H1 (cell line): ENCODE measurements at regions not wholly inside any gene's neighbourhood (a gene's known extent, or its start where the extent isn't known, plus 50 kb on each side); places are given as distances from the start of the nearest gene placed in this dataset.

Experiments
- CTCF ChIA-PET: fragments of 300-600 bp; sonication (Branson Sonifier 250); formaldehyde crosslinking; loops from one replicate; lab custom pipeline; 2021; ENCODE audit not compliant: partially characterized antibody; lab: Charles Lee
- POLR2A ChIA-PET: fragments of 300-600 bp; sonication (Branson Sonifier 250); formaldehyde crosslinking; loops from one replicate; lab custom pipeline; 2021; ENCODE audit warnings: inconsistent platforms; ENCODE audit not compliant: partially characterized antibody; lab: Charles Lee
- DNase-seq, 2 experiments: peaks; one replicate each; pipeline versions ENCODE4 v3.0.0 to v3.0.0-alpha.2; 2010 to 2022; ENCODE audit warnings: low spot score in 2 of 2, low read depth in 1 of 2, mixed read lengths in 1 of 2
- FAIRE-seq: peaks from 2 replicates; lab custom pipeline; 2011; peaks lifted over from hg19 to GRCh38; lab: Jason Lieb, UNC
- H2AFZ ChIP-seq: 2 replicates; pipeline ENCODE4 v1.8.1; 2012; ENCODE audit warnings: low read length, inconsistent platforms
- H2AK5ac ChIP-seq: 2 replicates; pipeline ENCODE4 v1.6.1; 2013; ENCODE audit warnings: low read depth, low read length
- H2BK120ac ChIP-seq: replicated peaks from 2 replicates; pipeline ENCODE3; 2013; ENCODE audit warnings: low read depth, low read length, inconsistent platforms
- H2BK12ac ChIP-seq: 2 replicates; pipeline ENCODE4 v1.6.1; 2013; ENCODE audit warnings: low read depth, low read length
- H2BK15ac ChIP-seq: 2 replicates; pipeline ENCODE4 v1.6.1; 2013; ENCODE audit warnings: low read length
- H2BK20ac ChIP-seq: 2 replicates; pipeline ENCODE4 v1.6.1; 2013; ENCODE audit warnings: low read length
- H2BK5ac ChIP-seq: 2 replicates; pipeline ENCODE4 v1.6.1; 2013; ENCODE audit warnings: low read depth, low read length
- H3K14ac ChIP-seq: 2 replicates; pipeline ENCODE4 v1.6.1; 2013; ENCODE audit warnings: inconsistent platforms; ENCODE audit not compliant: insufficient read length
- H3K18ac ChIP-seq: 2 replicates; pipeline ENCODE4 v1.6.1; 2013; ENCODE audit warnings: low read length; ENCODE audit errors: extremely low read depth
- H3K23ac ChIP-seq: 2 replicates; pipeline ENCODE4 v1.6.1; 2013; ENCODE audit warnings: inconsistent platforms; ENCODE audit not compliant: insufficient read length
- H3K23me2 ChIP-seq: 2 replicates; pipeline ENCODE4 v1.6.1; 2013; ENCODE audit warnings: low read depth, low read length
- H3K27ac ChIP-seq: 2 replicates; pipeline ENCODE4 v1.6.1; 2011; ENCODE audit warnings: low read depth, low read length, inconsistent platforms
- H3K27me3 ChIP-seq, 4 experiments: replicated peaks in 1 of 4; 1 replicate in 1 of 4; 2 replicates in 3 of 4; pipeline versions ENCODE4 v1.6.1 to v1.8.1; 2011 to 2013; ENCODE audit warnings: low read length in 3 of 4, mild to moderate bottlenecking in 3 of 4, inconsistent platforms in 2 of 4, mixed read lengths in 2 of 4, moderate library complexity in 1 of 4; ENCODE audit not compliant: control insufficient read depth in 3 of 4, insufficient read depth in 3 of 4; ENCODE audit errors: extremely low read depth in 1 of 4
- H3K36me3 ChIP-seq, 4 experiments: 2 replicates each; pipeline versions ENCODE4 v1.6.1 to v1.8.1; 2011 to 2013; ENCODE audit warnings: mild to moderate bottlenecking in 4 of 4, low read length in 3 of 4, moderate library complexity in 2 of 4, control low read depth in 1 of 4, inconsistent platforms in 1 of 4; ENCODE audit not compliant: insufficient read depth in 4 of 4, control insufficient read depth in 2 of 4
- H3K4ac ChIP-seq: replicated peaks from 2 replicates; pipeline ENCODE3; 2013; ENCODE audit warnings: low read length, low read depth, mixed read lengths, inconsistent platforms; ENCODE audit not compliant: insufficient read length
- H3K4me1 ChIP-seq, 4 experiments: replicated peaks in 1 of 4; 1 replicate in 1 of 4; 2 replicates in 3 of 4; pipeline versions ENCODE4 v1.6.1 to v1.8.1; 2011 to 2013; ENCODE audit warnings: low read length in 3 of 4, inconsistent platforms in 2 of 4, mixed read lengths in 1 of 4; ENCODE audit not compliant: insufficient read depth in 4 of 4, control insufficient read depth in 3 of 4
- H3K4me2 ChIP-seq, 2 experiments: 2 replicates each; pipeline versions ENCODE4 v1.6.1 to v1.8.1; 2011 to 2013; ENCODE audit warnings: low read depth in 2 of 2, low read length in 2 of 2, control low read depth in 1 of 2, inconsistent platforms in 1 of 2, mild to moderate bottlenecking in 1 of 2; ENCODE audit not compliant: insufficient read depth in 1 of 2
- H3K4me3 ChIP-seq, 4 experiments: fragments of 200-600, 300-600 bp in 1 of 4; sonication (generic), shearing (Covaris generic), sonication (Bioruptor Twin) in 1 of 4; 2 replicates each; pipeline versions ENCODE4 v1.5.1 to v1.8.1; 2011 to 2016; ENCODE audit warnings: low read length in 4 of 4, low read depth in 3 of 4, control low read depth in 2 of 4, inconsistent platforms in 2 of 4, mild to moderate bottlenecking in 2 of 4, mixed read lengths in 1 of 4, moderate library complexity in 1 of 4; ENCODE audit not compliant: insufficient read depth in 2 of 4; ENCODE audit errors: extremely low read depth in 1 of 4
- H3K56ac ChIP-seq: replicated peaks from 2 replicates; pipeline ENCODE3; 2013; ENCODE audit warnings: low read depth, mild to moderate bottlenecking, mixed read lengths, low read length, inconsistent platforms; ENCODE audit not compliant: insufficient read length
- H3K79me1 ChIP-seq: 2 replicates; pipeline ENCODE4 v1.6.1; 2013; ENCODE audit warnings: low read depth, low read length, control low read depth
- H3K79me2 ChIP-seq, 2 experiments: 2 replicates each; pipeline versions ENCODE4 v1.6.1 to v1.8.1; 2012 to 2013; ENCODE audit warnings: low read length in 2 of 2, mild to moderate bottlenecking in 2 of 2, inconsistent platforms in 1 of 2; ENCODE audit not compliant: insufficient read depth in 2 of 2, control insufficient read depth in 1 of 2
- H3K9ac ChIP-seq, 4 experiments: replicated peaks in 1 of 4; 1 replicate in 1 of 4; 2 replicates in 3 of 4; pipeline versions ENCODE4 v1.6.1 to v1.8.1; 2011 to 2013; ENCODE audit warnings: low read depth in 3 of 4, low read length in 3 of 4, control low read depth in 2 of 4, mild to moderate bottlenecking in 2 of 4, moderate library complexity in 2 of 4, inconsistent platforms in 1 of 4; ENCODE audit errors: extremely low read depth in 1 of 4
- H3K9me3 ChIP-seq, 2 experiments: 2 replicates each; pipeline versions ENCODE4 v1.6.1 to v1.8.1; 2012 to 2013; ENCODE audit warnings: mild to moderate bottlenecking in 2 of 2, moderate library complexity in 2 of 2, control low read depth in 1 of 2, inconsistent platforms in 1 of 2, low read depth in 1 of 2, low read length in 1 of 2, mixed read lengths in 1 of 2; ENCODE audit not compliant: insufficient read depth in 2 of 2
- H4K20me1 ChIP-seq, 2 experiments: replicated peaks in 1 of 2; 2 replicates each; pipeline versions ENCODE3 to v1.8.1; 2011 to 2013; ENCODE audit warnings: inconsistent platforms in 2 of 2, low read length in 2 of 2, mild to moderate bottlenecking in 1 of 2; ENCODE audit not compliant: insufficient read depth in 2 of 2, control insufficient read depth in 1 of 2
- H4K5ac ChIP-seq: 2 replicates; pipeline ENCODE4 v1.6.1; 2013; ENCODE audit warnings: low read length, low read depth, mixed read lengths, inconsistent platforms; ENCODE audit not compliant: insufficient read length
- H4K8ac ChIP-seq: 2 replicates; pipeline ENCODE4 v1.8.0; 2013; ENCODE audit warnings: mild to moderate bottlenecking, moderate library complexity, low read length, inconsistent platforms; ENCODE audit not compliant: insufficient read depth; ENCODE audit errors: extremely low read depth
- H4K91ac ChIP-seq: replicated peaks from 2 replicates; pipeline ENCODE3; 2013; ENCODE audit warnings: low read length, mixed read lengths, inconsistent platforms; ENCODE audit not compliant: insufficient read length
- ATF3 ChIP-seq: IDR thresholded peaks from 2 replicates; pipeline ENCODE4 v1.6.1; 2011; ENCODE audit warnings: low read depth, mild to moderate bottlenecking, low read length; ENCODE audit not compliant: insufficient read depth
- CBX8 ChIP-seq: fragments of 300-800, 300-1000 bp; sonication (generic); IDR thresholded peaks from 2 replicates; pipeline ENCODE4 v1.7.1; 2016; ENCODE audit warnings: low read depth, low read length, borderline replicate concordance
- CREB1 ChIP-seq: IDR thresholded peaks from 2 replicates; pipeline ENCODE4 v1.6.1; 2012; ENCODE audit warnings: inconsistent platforms
- HDAC6 ChIP-seq: IDR thresholded peaks from one replicate; pipeline ENCODE4 v1.7.1; 2012; ENCODE audit warnings: low read depth, mild to moderate bottlenecking, inconsistent platforms, low read length, moderate library complexity
- KDM4A ChIP-seq: IDR thresholded peaks from one replicate; pipeline ENCODE4 v1.7.1; 2012; ENCODE audit warnings: low read depth, mild to moderate bottlenecking, moderate library complexity, low read length, inconsistent platforms; ENCODE audit not compliant: severe bottlenecking
- RFX5 ChIP-seq: IDR thresholded peaks from 2 replicates; pipeline ENCODE4 v1.6.1; 2011; ENCODE audit warnings: low read depth, low read length, improper control_type of control experiment, borderline replicate concordance
- RXRA ChIP-seq: IDR thresholded peaks from 2 replicates; pipeline ENCODE4 v1.6.1; 2011; ENCODE audit warnings: low read depth, mild to moderate bottlenecking, low read length, moderate library complexity; ENCODE audit not compliant: insufficient read depth
- TAF1 ChIP-seq: IDR thresholded peaks from 2 replicates; pipeline ENCODE4 v1.6.1; 2011; ENCODE audit warnings: mild to moderate bottlenecking, low read depth, low read length
- TEAD4 ChIP-seq: IDR thresholded peaks from 2 replicates; pipeline ENCODE4 v1.6.1; 2012; ENCODE audit warnings: low read depth, low read length, inconsistent platforms, mixed read lengths

- Histone ChIP-seq H3K4ac (no peak overlapping the region), H3K23ac (no peak overlapping the region), H2AK5ac (no peak overlapping the region), H3K56ac (no peak overlapping the region), H4K8ac (no peak overlapping the region), H2BK120ac (no peak overlapping the region), H4K91ac (no peak overlapping the region), H3K23me2 (no peaks in the 10 kb centered on the region), H3K36me3 (no peaks in the 10 kb centered on the region), H3K9ac (no peak overlapping the region), H3K9me3 (no peaks in the 10 kb centered on the region), H2BK20ac (no peak overlapping the region), H3K79me2 (no peaks in the 10 kb centered on the region), H3K27ac (no peak overlapping the region), H2BK12ac (no peak overlapping the region), H3K14ac (no peak overlapping the region), H2AFZ (no peak overlapping the region), H3K79me1 (no peaks in the 10 kb centered on the region), H3K18ac (no peak overlapping the region), H3K4me1 (no peaks in the 10 kb centered on the region), H3K4me2 (no peak overlapping the region), H3K27me3 (no peaks in the 10 kb centered on the region), H4K20me1 (no peaks in the 10 kb centered on the region), H4K5ac (no peak overlapping the region), H2BK15ac (no peak overlapping the region), H2BK5ac (no peak overlapping the region), H3K4me3 (no peak overlapping the region)
- DNase-seq: no peak
- CTCF ChIA-PET: interaction anchor here (1.2 to 1.5 kb wide), 2 partner anchors 14 to 73 kb away, joined by 3 to 4 read pairs; no protein-coding TSS in a partner anchor
- TF ChIP-seq HDAC6 (no peak), KDM4A (no peak), ATF3 (no peak), TAF1 (no peak), CBX8 (no peak), CREB1 (no peak), RXRA (no peak), TEAD4 (no peak), RFX5 (no peak)
- no peak for FAIRE-seq
- POLR2A ChIA-PET: no interaction called here
These were observed 602.7 kb upstream of the CHRM3 start for GRCh38 chr1:238783633-238784032.
